Stimulated activated CD4-positive, alpha-beta T cell treated with anti-CD3 and anti-CD28 coated beads, Interleukin-4, amount 100 ng/mL, for 24 hours (primary cell): ENCODE measurements at regions not wholly inside any gene's neighbourhood (a gene's known extent, or its start where the extent isn't known, plus 50 kb on each side); places are given as distances from the start of the nearest gene placed in this dataset.

Source experiments
- DNase-seq: peaks from one replicate; pipeline ENCODE4 v3.0.0-alpha.2; 2020

DNA sequence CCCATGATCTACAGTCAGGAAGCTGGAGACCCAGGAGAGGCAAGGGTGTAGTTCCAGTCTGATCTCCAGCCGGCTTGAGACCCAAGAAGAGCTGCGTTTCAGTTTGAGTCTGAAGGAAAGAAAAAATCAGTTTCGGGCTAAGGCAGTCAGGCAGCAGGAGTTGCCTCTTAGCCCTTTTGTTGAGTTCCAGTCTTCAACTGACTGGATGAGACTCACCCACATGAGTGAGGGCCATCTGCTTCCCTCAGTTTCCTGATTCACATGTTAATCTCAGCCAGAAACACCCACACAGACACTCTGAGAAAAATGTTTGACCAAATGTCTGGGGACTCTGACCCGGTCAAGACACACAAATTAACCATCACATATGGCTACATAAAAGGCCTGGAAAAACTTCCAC, 73.6 kb upstream of the ELOVL6 start:
- no peak for DNase-seq

DNA sequence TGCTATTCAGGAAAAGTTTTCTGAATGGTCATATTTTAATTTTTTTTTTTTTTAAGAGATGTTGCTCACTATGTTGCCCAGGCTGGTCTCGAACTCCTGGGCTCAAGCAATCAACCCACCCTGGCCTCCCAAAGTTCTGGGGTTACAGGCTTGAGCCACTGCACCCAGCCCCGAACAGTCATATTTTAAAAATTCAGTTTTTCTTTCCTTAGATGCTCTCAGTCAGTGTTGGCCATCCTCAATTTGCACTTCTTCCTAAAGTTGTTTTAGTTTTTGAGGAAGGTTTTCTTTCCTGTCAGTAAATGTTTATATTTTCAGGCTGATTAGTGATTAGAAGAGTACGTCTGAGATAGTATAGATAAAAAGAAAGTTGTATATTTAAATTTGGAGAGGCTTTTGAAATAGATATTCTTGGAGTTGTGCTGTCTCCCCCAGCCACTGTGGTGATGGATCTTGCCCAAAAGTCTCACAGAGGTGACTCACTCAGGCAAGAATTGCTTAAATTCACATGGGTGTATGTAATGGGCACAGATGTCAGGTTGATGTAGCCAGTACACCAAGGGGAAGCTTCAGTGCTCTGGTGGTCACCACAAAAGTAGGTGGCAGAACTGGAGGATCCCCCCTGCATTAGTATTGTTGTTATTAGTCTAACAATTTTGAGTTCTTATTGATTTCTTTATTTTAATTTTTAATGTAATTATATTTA, 72.2 kb upstream of the ELOVL6 start:
- no peak for DNase-seq

DNA sequence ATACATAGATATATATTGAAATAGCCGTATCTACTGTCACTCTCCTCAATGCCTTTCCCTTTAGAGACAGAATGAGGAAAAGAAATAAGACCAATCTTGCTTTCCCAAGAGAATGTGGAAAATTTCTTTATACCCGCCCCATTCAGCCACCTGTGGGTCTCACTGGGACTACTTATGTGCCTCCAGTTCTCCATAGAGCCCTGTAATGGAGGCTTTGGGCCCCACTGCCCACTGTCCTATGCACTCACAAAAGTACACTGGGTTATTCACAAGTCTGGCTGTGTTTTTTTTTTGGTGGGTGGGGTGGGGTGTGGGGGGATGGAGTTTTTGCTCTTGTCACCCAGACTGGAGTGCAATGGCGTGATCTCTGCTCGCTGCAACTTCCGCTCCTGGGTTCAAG, 70.4 kb upstream of the ELOVL6 start:
- DNase-seq, result no peak

DNA sequence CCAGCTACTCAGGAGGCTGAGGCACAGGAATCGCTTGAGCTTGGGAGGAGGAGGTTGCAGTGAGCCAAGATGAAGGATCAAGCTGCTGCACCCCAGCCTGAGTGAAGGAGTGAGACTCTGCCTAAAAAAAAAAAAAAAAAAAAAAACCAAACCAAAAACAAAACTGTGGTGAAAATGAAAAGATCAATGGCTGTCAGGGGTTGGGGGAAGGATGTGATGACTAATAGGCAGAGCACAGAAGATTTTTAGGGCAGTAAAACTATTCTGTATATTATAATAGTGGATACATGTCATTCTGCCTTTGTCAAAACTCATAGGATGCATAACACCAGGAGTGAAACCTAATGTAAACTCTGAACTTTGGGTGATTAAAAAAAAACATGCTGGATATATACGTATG, 69.9 kb upstream of the ELOVL6 start:
- DNase-seq, result no peak

DNA sequence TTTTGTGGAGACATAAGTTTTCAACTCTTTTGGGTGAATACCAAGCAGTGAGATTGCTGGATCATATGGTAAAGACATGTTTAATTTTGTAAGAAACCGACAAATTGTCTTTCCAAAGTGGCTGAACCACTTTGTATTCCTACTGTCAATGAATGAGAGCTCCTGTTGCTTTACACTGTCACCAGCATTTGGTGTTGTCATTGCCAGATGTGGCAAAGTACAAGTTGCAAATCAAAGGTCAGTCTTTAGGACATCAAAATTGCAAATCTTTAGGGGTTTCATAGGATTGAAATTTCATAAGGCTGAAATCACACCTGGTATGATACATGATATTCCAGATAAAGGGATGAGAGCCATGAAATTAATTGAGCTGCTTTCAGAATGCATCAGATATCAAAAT, 67.7 kb upstream of the ELOVL6 start:
- DNase-seq, result no peak

DNA sequence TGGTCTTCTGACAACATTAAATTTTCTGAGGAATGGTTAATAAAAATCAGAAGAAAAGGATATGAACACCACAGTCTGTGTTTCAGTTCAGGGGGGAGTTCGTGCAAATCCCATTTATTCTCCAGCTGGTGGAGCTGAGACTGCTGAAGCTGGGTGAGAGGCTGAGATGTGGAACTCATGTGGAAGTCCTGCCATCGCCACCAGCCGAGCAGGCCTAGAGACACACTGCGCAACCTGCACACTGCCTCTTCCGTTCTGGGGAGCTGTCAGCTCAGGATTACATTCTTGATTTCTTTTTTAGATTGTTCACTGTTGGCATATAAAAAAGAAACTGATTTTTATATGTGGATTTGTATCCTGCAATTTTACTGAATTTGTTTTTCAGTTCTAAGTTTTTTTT, 66.6 kb upstream of the ELOVL6 start:
- no peak for DNase-seq

DNA sequence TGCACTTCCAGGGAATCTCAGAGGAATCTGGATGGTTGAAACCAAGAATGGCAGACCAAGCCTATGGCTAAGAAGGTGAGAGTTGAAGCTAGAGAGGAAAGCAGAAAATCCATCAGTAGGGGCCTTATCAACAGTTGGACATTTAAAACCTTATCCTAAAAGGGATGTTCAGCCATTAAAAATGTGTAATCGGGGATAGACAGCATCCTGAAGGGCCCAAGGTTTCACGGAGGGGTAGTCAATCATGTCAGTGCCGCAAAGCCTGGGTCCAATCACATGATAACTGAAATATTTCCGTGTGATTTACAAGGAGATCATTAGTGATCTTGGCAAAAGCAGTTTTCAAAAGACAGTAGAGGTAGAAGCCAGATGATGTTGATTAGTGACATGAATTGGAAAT, 61.9 kb upstream of the ELOVL6 start:
- no peak for DNase-seq

DNA sequence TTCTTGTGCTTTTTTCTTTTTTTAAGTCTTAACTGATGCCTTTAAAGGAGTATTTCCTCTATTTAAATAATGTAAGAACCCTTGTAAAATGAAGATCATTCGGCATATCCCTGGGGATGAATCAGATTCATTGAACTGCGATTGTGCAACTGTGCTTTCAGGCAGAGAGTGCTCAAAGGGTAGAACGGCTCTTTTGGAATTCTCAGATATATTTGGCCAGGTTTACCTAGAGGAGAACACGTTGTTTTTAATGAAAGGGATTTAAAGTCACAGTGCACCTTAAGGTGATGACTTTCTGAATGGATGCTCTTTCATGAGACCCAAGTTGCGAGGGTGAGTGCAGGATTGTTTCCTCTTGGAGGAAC, 51.6 kb upstream of the ELOVL6 start:
- no peak for DNase-seq

DNA sequence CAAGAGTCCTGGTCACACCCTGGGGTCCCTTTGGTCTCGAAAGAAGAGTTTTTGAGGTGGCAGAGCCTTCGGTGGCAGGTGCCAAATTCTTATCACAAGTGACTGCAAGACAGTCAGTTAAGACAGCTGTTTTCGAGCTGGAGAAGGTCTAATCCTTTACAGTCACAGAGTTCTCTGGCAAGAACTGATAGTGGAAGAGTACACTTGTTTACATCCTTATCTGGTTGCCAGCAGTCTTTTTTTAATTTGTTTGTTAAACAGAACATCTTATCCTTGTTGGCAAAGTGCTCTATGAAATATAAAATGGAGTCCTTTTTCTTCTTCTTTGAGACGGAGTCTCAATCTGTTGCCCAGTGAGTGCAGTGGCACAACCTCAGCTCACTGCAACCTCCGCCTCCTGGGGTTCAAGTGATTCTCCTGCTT, 50.4 kb upstream of the ELOVL6 start:
- DNase-seq, result no peak
